HepG2 (cell line): ENCODE measurements at regions not wholly inside any gene's neighbourhood (a gene's known extent, or its start where the extent isn't known, plus 50 kb on each side); places are given as distances from the start of the nearest gene placed in this dataset.

Experiments
- ERF ChIP-seq: IDR thresholded peaks from 2 replicates; pipeline ENCODE4 v1.6.1; 2018; ENCODE audit warnings: missing biosample characterization, missing genetic modification reagents
- FOXP1 ChIP-seq, 2 experiments: fragments of 450-650 bp in 1 of 2; IDR thresholded peaks; 2 replicates each; pipeline ENCODE4 v1.6.1; 2017 to 2018; ENCODE audit warnings: antibody characterized with exemption in 1 of 2
- GLI4 ChIP-seq: sonication (generic); formaldehyde crosslinking; IDR thresholded peaks from 2 replicates; pipeline ENCODE4 v1.5.1; 2020; ENCODE audit warnings: missing genetic modification reagents, mild to moderate bottlenecking, moderate library complexity, borderline replicate concordance
- HNF4A ChIP-seq: sonication (generic); formaldehyde crosslinking; IDR thresholded peaks from 2 replicates; pipeline ENCODE4 v1.4.0; 2020; ENCODE audit warnings: missing genetic modification reagents
- IKZF4 ChIP-seq: sonication (generic); formaldehyde crosslinking; IDR thresholded peaks from 2 replicates; pipeline ENCODE4 v1.5.1; 2020; ENCODE audit warnings: borderline replicate concordance, mild to moderate bottlenecking, low read depth, missing genetic modification reagents; ENCODE audit errors: not compliant biosample characterization
- KDM6A ChIP-seq: IDR thresholded peaks from 2 replicates; pipeline ENCODE4 v1.6.1; 2016; ENCODE audit warnings: low read depth
- NFE2 ChIP-seq: sonication (generic); formaldehyde crosslinking; IDR thresholded peaks from 2 replicates; pipeline ENCODE4 v1.4.0; 2020; ENCODE audit warnings: missing genetic modification reagents
- NFE2L2 ChIP-seq: fragments of 150-350 bp; IDR thresholded peaks from 2 replicates; pipeline ENCODE4 v1.6.1; 2014; ENCODE audit warnings: low read length
- NFIB ChIP-seq: sonication (generic); formaldehyde crosslinking; IDR thresholded peaks from 2 replicates; pipeline ENCODE4 v1.9.0; 2021; ENCODE audit warnings: missing genetic modification reagents, mild to moderate bottlenecking, borderline replicate concordance
- NFYB ChIP-seq: sonication (generic); formaldehyde crosslinking; IDR thresholded peaks from 2 replicates; pipeline ENCODE4 v1.4.0; 2020; ENCODE audit warnings: missing genetic modification reagents
- NKX3-1 ChIP-seq: sonication (generic); formaldehyde crosslinking; IDR thresholded peaks from 2 replicates; pipeline ENCODE4 v1.5.0; 2020; ENCODE audit warnings: missing genetic modification reagents
- RCOR2 ChIP-seq: IDR thresholded peaks from 2 replicates; pipeline ENCODE4 v1.6.1; 2016; ENCODE audit warnings: missing biosample characterization, missing genetic modification reagents
- RFXANK ChIP-seq: IDR thresholded peaks from 2 replicates; pipeline ENCODE4 v1.6.1; 2016
- TAF15 ChIP-seq: fragments of 200-400 bp; formaldehyde crosslinking; IDR thresholded peaks from one replicate; pipeline ENCODE4 v1.6.1; 2018; ENCODE audit warnings: mild to moderate bottlenecking, low read depth, low read length; ENCODE audit not compliant: poor library complexity, severe bottlenecking
- TBL1XR1 ChIP-seq: fragments of 150-350 bp; IDR thresholded peaks from 2 replicates; pipeline ENCODE4 v1.6.1; 2014; ENCODE audit warnings: borderline replicate concordance, low read length; ENCODE audit not compliant: partially characterized antibody
- TCF7 ChIP-seq: sonication (generic); IDR thresholded peaks from 2 replicates; pipeline ENCODE4 v1.6.1; 2016; ENCODE audit warnings: antibody characterized with exemption, low read depth
- ZFP82 ChIP-seq: sonication (generic); formaldehyde crosslinking; IDR thresholded peaks from 2 replicates; pipeline ENCODE4 v1.5.1; 2020; ENCODE audit warnings: mild to moderate bottlenecking, missing genetic modification reagents, borderline replicate concordance
- ZNF232 ChIP-seq: sonication (generic); formaldehyde crosslinking; IDR thresholded peaks from 2 replicates; pipeline ENCODE4 v1.4.0; 2020; ENCODE audit warnings: missing genetic modification reagents, borderline replicate concordance
- ZNF737 ChIP-seq: sonication (generic); formaldehyde crosslinking; IDR thresholded peaks from 2 replicates; pipeline ENCODE4 v1.5.0; 2020; ENCODE audit warnings: missing genetic modification reagents, mild to moderate bottlenecking, borderline replicate concordance
- TF ChIP-seq, protein P1 (sequence below): IDR thresholded peaks from 2 replicates; pipeline ENCODE4 v1.6.1; 2012; ENCODE audit warnings: low read depth, low read length, improper control_type of control experiment
- TF ChIP-seq, protein P2 (sequence below): sonication (generic); formaldehyde crosslinking; IDR thresholded peaks from 2 replicates; pipeline ENCODE4 v1.4.0; 2020; ENCODE audit warnings: missing genetic modification reagents
- TF ChIP-seq, protein P3 (sequence below): sonication (generic); formaldehyde crosslinking; conservative IDR thresholded peaks from 2 replicates; pipeline ENCODE4 v1.4.0; 2020; ENCODE audit warnings: mild to moderate bottlenecking, missing genetic modification reagents, moderate library complexity
- TF ChIP-seq, protein P4 (sequence below): sonication (generic); formaldehyde crosslinking; IDR thresholded peaks from 2 replicates; pipeline ENCODE4 v1.4.0; 2020; ENCODE audit warnings: mild to moderate bottlenecking, missing genetic modification reagents, borderline replicate concordance

DNA sequence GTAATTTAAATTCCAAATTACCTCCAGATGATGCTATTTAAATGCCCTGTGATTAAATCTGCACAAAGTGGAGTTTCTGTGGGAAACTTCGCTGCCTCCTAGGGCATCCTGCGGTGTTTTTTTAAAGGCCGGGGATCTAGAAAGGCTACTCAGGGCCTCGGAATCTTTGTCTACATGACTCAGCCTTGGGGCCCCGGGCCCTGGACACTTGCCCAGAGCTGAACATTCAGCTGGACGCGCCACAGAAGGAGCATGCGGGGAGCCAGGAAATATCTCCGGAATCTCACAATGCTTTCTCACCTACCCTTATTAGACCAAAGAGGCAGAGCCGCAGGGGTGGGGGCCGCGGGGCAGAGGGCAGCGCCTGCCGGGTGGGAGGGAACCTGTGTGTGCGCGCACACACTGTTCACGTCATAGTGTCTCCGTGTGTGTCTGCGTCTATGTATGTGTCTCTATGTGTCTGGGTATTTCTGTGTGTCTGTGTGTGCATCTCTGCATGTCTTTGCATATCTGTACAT is 145.5 kb upstream of the TPM1 start (continued):
- TF ChIP-seq TBL1XR1 (no peak), RCOR2 (peak; percentile 76), KDM6A (peak; percentile 28; the same call in 1 of the 2 replicates), ZFP82 (CRISPR knock-in tag) (no peak), ZNF232 (CRISPR knock-in tag) (no peak), NFYB (CRISPR knock-in tag) (no peak), NFE2 (peak; percentile 75), ERF (CRISPR knock-in tag) (no peak), TAF15 (no peak), IKZF4 (CRISPR knock-in tag) (no peak), FOXP1 (IDR thresholded peaks at IDR 0.05) (no peak), FOXP1 (CRISPR knock-in tag; IDR thresholded peaks at IDR 0.05) (0 out of 2 replicates have a peak, but pooled peaks have one; percentile 22), NFIB (CRISPR knock-in tag) (no peak), TCF7 (peak; percentile 65), ZNF737 (CRISPR knock-in tag) (no peak), HNF4A (peak; percentile 43; the same call in 1 of the 2 replicates), GLI4 (no peak), NKX3-1 (CRISPR knock-in tag) (peak; percentile 31; the same call in 1 of the 2 replicates), RFXANK (0 out of 2 replicates have a peak, but pooled peaks have one; percentile 60), NFE2L2 (peak; percentile 77; the same call in 1 of the 2 replicates)
- TF ChIP-seq, protein P1, sequence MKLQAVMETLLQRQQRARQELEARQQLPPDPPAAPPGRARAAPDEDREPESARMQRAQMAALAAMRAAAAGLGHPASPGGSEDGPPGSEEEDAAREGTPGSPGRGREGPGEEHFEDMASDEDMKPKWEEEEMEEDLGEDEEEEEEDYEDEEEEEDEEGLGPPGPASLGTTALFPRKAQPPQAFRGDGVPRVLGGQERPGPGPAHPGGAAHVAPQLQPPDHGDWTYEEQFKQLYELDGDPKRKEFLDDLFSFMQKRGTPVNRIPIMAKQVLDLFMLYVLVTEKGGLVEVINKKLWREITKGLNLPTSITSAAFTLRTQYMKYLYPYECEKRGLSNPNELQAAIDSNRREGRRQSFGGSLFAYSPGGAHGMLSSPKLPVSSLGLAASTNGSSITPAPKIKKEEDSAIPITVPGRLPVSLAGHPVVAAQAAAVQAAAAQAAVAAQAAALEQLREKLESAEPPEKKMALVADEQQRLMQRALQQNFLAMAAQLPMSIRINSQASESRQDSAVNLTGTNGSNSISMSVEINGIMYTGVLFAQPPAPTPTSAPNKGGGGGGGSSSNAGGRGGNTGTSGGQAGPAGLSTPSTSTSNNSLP, result no peak
- TF ChIP-seq, protein P2, sequence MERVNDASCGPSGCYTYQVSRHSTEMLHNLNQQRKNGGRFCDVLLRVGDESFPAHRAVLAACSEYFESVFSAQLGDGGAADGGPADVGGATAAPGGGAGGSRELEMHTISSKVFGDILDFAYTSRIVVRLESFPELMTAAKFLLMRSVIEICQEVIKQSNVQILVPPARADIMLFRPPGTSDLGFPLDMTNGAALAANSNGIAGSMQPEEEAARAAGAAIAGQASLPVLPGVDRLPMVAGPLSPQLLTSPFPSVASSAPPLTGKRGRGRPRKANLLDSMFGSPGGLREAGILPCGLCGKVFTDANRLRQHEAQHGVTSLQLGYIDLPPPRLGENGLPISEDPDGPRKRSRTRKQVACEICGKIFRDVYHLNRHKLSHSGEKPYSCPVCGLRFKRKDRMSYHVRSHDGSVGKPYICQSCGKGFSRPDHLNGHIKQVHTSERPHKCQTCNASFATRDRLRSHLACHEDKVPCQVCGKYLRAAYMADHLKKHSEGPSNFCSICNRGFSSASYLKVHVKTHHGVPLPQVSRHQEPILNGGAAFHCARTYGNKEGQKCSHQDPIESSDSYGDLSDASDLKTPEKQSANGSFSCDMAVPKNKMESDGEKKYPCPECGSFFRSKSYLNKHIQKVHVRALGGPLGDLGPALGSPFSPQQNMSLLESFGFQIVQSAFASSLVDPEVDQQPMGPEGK (CRISPR knock-in tag), result peak; percentile 67
- TF ChIP-seq, protein P3, sequence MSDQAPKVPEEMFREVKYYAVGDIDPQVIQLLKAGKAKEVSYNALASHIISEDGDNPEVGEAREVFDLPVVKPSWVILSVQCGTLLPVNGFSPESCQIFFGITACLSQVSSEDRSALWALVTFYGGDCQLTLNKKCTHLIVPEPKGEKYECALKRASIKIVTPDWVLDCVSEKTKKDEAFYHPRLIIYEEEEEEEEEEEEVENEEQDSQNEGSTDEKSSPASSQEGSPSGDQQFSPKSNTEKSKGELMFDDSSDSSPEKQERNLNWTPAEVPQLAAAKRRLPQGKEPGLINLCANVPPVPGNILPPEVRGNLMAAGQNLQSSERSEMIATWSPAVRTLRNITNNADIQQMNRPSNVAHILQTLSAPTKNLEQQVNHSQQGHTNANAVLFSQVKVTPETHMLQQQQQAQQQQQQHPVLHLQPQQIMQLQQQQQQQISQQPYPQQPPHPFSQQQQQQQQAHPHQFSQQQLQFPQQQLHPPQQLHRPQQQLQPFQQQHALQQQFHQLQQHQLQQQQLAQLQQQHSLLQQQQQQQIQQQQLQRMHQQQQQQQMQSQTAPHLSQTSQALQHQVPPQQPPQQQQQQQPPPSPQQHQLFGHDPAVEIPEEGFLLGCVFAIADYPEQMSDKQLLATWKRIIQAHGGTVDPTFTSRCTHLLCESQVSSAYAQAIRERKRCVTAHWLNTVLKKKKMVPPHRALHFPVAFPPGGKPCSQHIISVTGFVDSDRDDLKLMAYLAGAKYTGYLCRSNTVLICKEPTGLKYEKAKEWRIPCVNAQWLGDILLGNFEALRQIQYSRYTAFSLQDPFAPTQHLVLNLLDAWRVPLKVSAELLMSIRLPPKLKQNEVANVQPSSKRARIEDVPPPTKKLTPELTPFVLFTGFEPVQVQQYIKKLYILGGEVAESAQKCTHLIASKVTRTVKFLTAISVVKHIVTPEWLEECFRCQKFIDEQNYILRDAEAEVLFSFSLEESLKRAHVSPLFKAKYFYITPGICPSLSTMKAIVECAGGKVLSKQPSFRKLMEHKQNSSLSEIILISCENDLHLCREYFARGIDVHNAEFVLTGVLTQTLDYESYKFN (CRISPR knock-in tag), result peak; percentile 56
- TF ChIP-seq, protein P4, sequence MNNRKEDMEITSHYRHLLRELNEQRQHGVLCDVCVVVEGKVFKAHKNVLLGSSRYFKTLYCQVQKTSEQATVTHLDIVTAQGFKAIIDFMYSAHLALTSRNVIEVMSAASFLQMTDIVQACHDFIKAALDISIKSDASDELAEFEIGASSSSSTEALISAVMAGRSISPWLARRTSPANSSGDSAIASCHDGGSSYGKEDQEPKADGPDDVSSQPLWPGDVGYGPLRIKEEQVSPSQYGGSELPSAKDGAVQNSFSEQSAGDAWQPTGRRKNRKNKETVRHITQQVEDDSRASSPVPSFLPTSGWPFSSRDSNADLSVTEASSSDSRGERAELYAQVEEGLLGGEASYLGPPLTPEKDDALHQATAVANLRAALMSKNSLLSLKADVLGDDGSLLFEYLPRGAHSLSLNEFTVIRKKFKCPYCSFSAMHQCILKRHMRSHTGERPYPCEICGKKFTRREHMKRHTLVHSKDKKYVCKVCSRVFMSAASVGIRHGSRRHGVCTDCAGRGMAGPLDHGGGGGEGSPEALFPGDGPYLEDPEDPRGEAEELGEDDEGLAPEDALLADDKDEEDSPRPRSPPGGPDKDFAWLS (CRISPR knock-in tag), result no peak
